IPS DF 19.7 (cell line): ENCODE measurements at regions not wholly inside any gene's neighbourhood (a gene's known extent, or its start where the extent isn't known, plus 50 kb on each side); places are given as distances from the start of the nearest gene placed in this dataset.

ENCODE experiments used
- DNase-seq: peaks from one replicate; pipeline ENCODE4 v3.0.0-alpha.2; 2013; ENCODE audit warnings: low read depth, low spot score

- no peak for DNase-seq
Observed at GRCh38 chr4:43345323-43345925, 452.9 kb downstream of the GRXCR1 start.

- no peak for DNase-seq
Observed at GRCh38 chr4:43348591-43348990, 456.1 kb downstream of the GRXCR1 start.

- DNase-seq, result no peak
Observed at GRCh38 chr4:43351970-43352806, 459.7 kb downstream of the GRXCR1 start.

GRCh38 chr4:43352859-43353258 is 460.3 kb downstream of the GRXCR1 start:
- no peak for DNase-seq

- no peak for DNase-seq
Observed at GRCh38 chr4:43353552-43353951, 461.0 kb downstream of the GRXCR1 start.

- no peak for DNase-seq
Observed at GRCh38 chr4:43356786-43357185, 464.3 kb downstream of the GRXCR1 start.

GRCh38 chr4:43357252-43357974 is 464.9 kb downstream of the GRXCR1 start:
- DNase-seq, result no peak

- no peak for DNase-seq
Observed at GRCh38 chr4:43360296-43360695, 467.8 kb downstream of the GRXCR1 start.

- DNase-seq, result no peak
Observed at GRCh38 chr4:43362875-43363636, 470.5 kb downstream of the GRXCR1 start.

GRCh38 chr4:43369036-43369594 is 476.6 kb downstream of the GRXCR1 start:
- no peak for DNase-seq

GRCh38 chr4:43373201-43373600 is 480.7 kb downstream of the GRXCR1 start:
- DNase-seq, result no peak

- DNase-seq, result no peak
Observed at GRCh38 chr4:43374216-43374751, 481.8 kb downstream of the GRXCR1 start.

GRCh38 chr4:43379016-43379415 is 486.5 kb downstream of the GRXCR1 start:
- no peak for DNase-seq

GRCh38 chr4:43380093-43380492 is 487.6 kb downstream of the GRXCR1 start:
- no peak for DNase-seq

- no peak for DNase-seq
Observed at GRCh38 chr4:43391069-43391468, 498.6 kb downstream of the GRXCR1 start.

GRCh38 chr4:43394976-43395375 is 502.5 kb downstream of the GRXCR1 start:
- DNase-seq, result no peak

- no peak for DNase-seq
Observed at GRCh38 chr4:43399726-43400125, 507.2 kb downstream of the GRXCR1 start.

GRCh38 chr4:43402393-43402792 is 509.9 kb downstream of the GRXCR1 start:
- DNase-seq, result no peak

- DNase-seq, result no peak
Observed at GRCh38 chr4:43410636-43411035, 518.1 kb downstream of the GRXCR1 start.

GRCh38 chr4:43411226-43411625 is 518.7 kb downstream of the GRXCR1 start:
- DNase-seq, result no peak

GRCh38 chr4:43423276-43423675 is 530.8 kb downstream of the GRXCR1 start:
- DNase-seq, result no peak
